GM23338 (cell line): ENCODE measurements at regions not wholly inside any gene's neighbourhood (a gene's known extent, or its start where the extent isn't known, plus 50 kb on each side); places are given as distances from the start of the nearest gene placed in this dataset.

ENCODE experiments used
- CTCF ChIP-seq, 2 experiments: fragments of 200-600 bp in 1 of 2; sonication (generic) in 1 of 2; conservative IDR thresholded peaks; 2 replicates each; pipeline versions ENCODE4 v1.5.1 to v1.6.1; 2016 to 2017; ENCODE audit warnings: antibody characterized with exemption in 2 of 2, low read depth in 2 of 2, mild to moderate bottlenecking in 2 of 2, moderate library complexity in 1 of 2
- ETS1 ChIP-seq: IDR thresholded peaks from 2 replicates; pipeline ENCODE4 v1.6.1; 2016; ENCODE audit warnings: antibody characterized with exemption
- EZH2 ChIP-seq: fragments of 200-600 bp; sonication (generic); IDR thresholded peaks from one replicate; pipeline ENCODE4 v1.8.0; 2017; ENCODE audit warnings: antibody characterized with exemption, mild to moderate bottlenecking, low read depth; ENCODE audit not compliant: unreplicated experiment
- NANOG ChIP-seq: IDR thresholded peaks from 2 replicates; pipeline ENCODE4 v1.6.1; 2016; ENCODE audit warnings: antibody characterized with exemption, borderline replicate concordance
- POLR2AphosphoS5 ChIP-seq: IDR thresholded peaks from 2 replicates; pipeline ENCODE4 v1.6.1; 2016; ENCODE audit warnings: antibody characterized with exemption, low read depth
- REST ChIP-seq: IDR thresholded peaks from one replicate; pipeline ENCODE4 v1.6.1; 2018; ENCODE audit warnings: antibody characterized with exemption; ENCODE audit not compliant: unreplicated experiment
- STAT1 ChIP-seq: IDR thresholded peaks from one replicate; pipeline ENCODE4 v1.6.1; 2016; ENCODE audit warnings: antibody characterized with exemption; ENCODE audit not compliant: unreplicated experiment
- ZNF114 ChIP-seq: fragments of 250-450 bp; sonication (Bioruptor Pico); IDR thresholded peaks from 2 replicates; pipeline ENCODE4 v1.5.0; 2020; ENCODE audit warnings: mild to moderate bottlenecking, moderate library complexity

- no peak for TF ChIP-seq CTCF (conservative IDR thresholded peaks at IDR 0.05; ENCODE audit: low read depth in 2 of 2)
- TF ChIP-seq REST, result no peak
- TF ChIP-seq EZH2, result no peak
- TF ChIP-seq POLR2AphosphoS5, result no peak
- TF ChIP-seq NANOG, result no peak
- TF ChIP-seq STAT1, result no peak
- no peak for TF ChIP-seq ZNF114 (CRISPR knock-in tag)
- no peak for TF ChIP-seq ETS1
Observed at GRCh38 chr2:100212850-100213249, 70.5 kb upstream of the AFF3 start.
